ENCODE measurements at regions not wholly inside any gene's neighbourhood (a gene's known extent, or its start where the extent isn't known, plus 50 kb on each side); places are given as distances from the start of the nearest gene placed in this dataset.

- no peak overlapping the region for H3K4ac ChIP-seq (ENCODE audit: low read depth, low read length)
- no peak overlapping the region for H3K18ac ChIP-seq (ENCODE audit: insufficient read length, low read depth, low read length)
- H3K14ac ChIP-seq (ENCODE audit: insufficient read depth, low read length) = no peak overlapping the region
- no peak overlapping the region for H3K4me3 Mint-ChIP-seq
- H3K9me3 Mint-ChIP-seq = peaks cover 6 to 8% of the 10 kb centered on the region in 2 experiments; a peak in 2 of 5 replicates
- no peak overlapping the region for H2BK15ac ChIP-seq (ENCODE audit: low read depth, low read length)
- H4K91ac ChIP-seq (ENCODE audit: insufficient read length, low read depth, low read length) = no peak overlapping the region
- no peak overlapping the region for H4K5ac ChIP-seq (ENCODE audit: insufficient read length, low read depth, low read length)
- no peak overlapping the region for H3K9ac ChIP-seq (ENCODE audit: extremely low read depth, insufficient read length, low read length)
- H4K20me1 ChIP-seq (ENCODE audit: control insufficient read depth, insufficient read depth, insufficient read length) = no peaks in the 10 kb centered on the region
- H3K27me3 ChIP-seq (ENCODE audit: insufficient read depth, low read length) = no peaks in the 10 kb centered on the region
- no peak overlapping the region for H3K4me2 ChIP-seq (ENCODE audit: insufficient read depth, insufficient read length, low read length)
- H3K79me2 ChIP-seq (ENCODE audit: insufficient read depth, low read length) = no peaks in the 10 kb centered on the region
- no peak overlapping the region for H2BK12ac ChIP-seq (ENCODE audit: insufficient read length, low read depth, low read length)
- H3K56ac ChIP-seq (ENCODE audit: insufficient read length, low read depth, low read length) = no peak overlapping the region
- peaks cover 33 to 41% of the 10 kb centered on the region in 2 experiments for H3K4me1 Mint-ChIP-seq
- H3K9me3 ChIP-seq (ENCODE audit: control insufficient read depth, low read depth, low read length) = no peaks in the 10 kb centered on the region
- H3K27me3 Mint-ChIP-seq (ENCODE audit: low read depth) = peaks cover 5% of the 10 kb centered on the region
- H4K8ac ChIP-seq (replicated peaks; ENCODE audit: insufficient read length, low read depth, low read length) = no peak overlapping the region
- no peak overlapping the region for H3K27ac ChIP-seq (ENCODE audit: insufficient read length, low read depth, low read length)
- no peak overlapping the region for H2AK5ac ChIP-seq (ENCODE audit: insufficient read length, low read length)
- H3K36me3 Mint-ChIP-seq (ENCODE audit: insufficient read depth in 1 of 3, low read depth in 3 of 3) = peaks cover 0 to 7% (median 5%) of the 10 kb centered on the region in 3 experiments; a peak in 3 of 7 replicates
- peak overlapping the region in 1 of 3 experiments; percentile 32; a peak in 2 of 7 replicates for H3K27ac Mint-ChIP-seq
- H3K79me1 ChIP-seq (ENCODE audit: insufficient read depth, low read depth, low read length, poor library complexity, severe bottlenecking) = no peaks in the 10 kb centered on the region
- WGBS (ENCODE audit: extremely low coverage, insufficient read length, low lambda C conversion rate) = no CpG with 5 or more reads among the region's 7 CpGs
- H2BK120ac ChIP-seq (ENCODE audit: low read depth, low read length, poor library complexity, severe bottlenecking) = no peak overlapping the region
- H3K4me1 ChIP-seq (ENCODE audit: insufficient read depth, low read length) = peaks cover 6% of the 10 kb centered on the region; the same call in 1 of the 2 replicates
- no peak overlapping the region for H2BK20ac ChIP-seq (ENCODE audit: low read depth, low read length, poor library complexity, severe bottlenecking)
- no peak for TF ChIP-seq CTCF (conservative IDR thresholded peaks at IDR 0.05)
- DNase-seq = no peak
- H3K23me2 ChIP-seq (ENCODE audit: insufficient read length, low read depth, low read length, poor library complexity, severe bottlenecking) = no peaks in the 10 kb centered on the region
- H2BK5ac ChIP-seq (ENCODE audit: insufficient read length, low read length) = no peak overlapping the region
- H3K23ac ChIP-seq (ENCODE audit: insufficient read length, low read depth, low read length) = no peak overlapping the region
- no peak overlapping the region for H3T11ph ChIP-seq (ENCODE audit: low read length)
- H2AFZ ChIP-seq (ENCODE audit: low read length) = no peak overlapping the region
Observed at GRCh38 chr2:16221461-16222010, 281.2 kb downstream of the MYCN start.

Data from H9 (cell line).